HepG2 (cell line): ENCODE measurements at regions not wholly inside any gene's neighbourhood (a gene's known extent, or its start where the extent isn't known, plus 50 kb on each side); places are given as distances from the start of the nearest gene placed in this dataset.

ENCODE experiments used
- ATAC-seq: fragments of 200-7000 bp; cut with Tn5 transposase; 3 replicates; pipeline ENCODE4 v1.9.1; 2020; ENCODE audit warnings: mild to moderate bottlenecking, moderate library complexity
- BruUV-seq: library from RNA; stranded (reverse); fragments of 400-500 nt; replicated peaks from 2 replicates; lab custom pipeline; 2021; lab: Mats Ljungman, UMichigan
- CTCF ChIA-PET: fragments of 300-600 bp; formaldehyde crosslinking; extraction: SDS; loops from one replicate; lab custom pipeline; 2021; ENCODE audit warnings: low total read pairs, inconsistent platforms, low intra/inter-chr PET ratio; lab: Yijun Ruan, JAX
- POLR2A ChIA-PET: fragments of 350-600 bp; sonication (Branson Sonifier 250); formaldehyde crosslinking; loops from one replicate; lab custom pipeline; 2020; ENCODE audit warnings: antibody characterized with exemption, inconsistent platforms; lab: Yijun Ruan, JAX
- DNase-seq: peaks from one replicate; pipeline ENCODE4 v3.0.0-alpha.2; 2015; ENCODE audit warnings: low spot score
- FAIRE-seq: peaks from 3 replicates; lab custom pipeline; 2011; peaks lifted over from hg19 to GRCh38; lab: Jason Lieb, UNC
- H2AFZ ChIP-seq: one replicate; pipeline ENCODE4 v1.6.1; 2011; ENCODE audit warnings: low read length, inconsistent platforms
- H3K27ac ChIP-seq: fragments of 300-600 bp; 3 replicates; pipeline ENCODE4 v1.8.0; 2011; ENCODE audit warnings: mixed run types, mild to moderate bottlenecking, mixed read lengths, low read length, inconsistent platforms; ENCODE audit not compliant: insufficient read depth; ENCODE audit errors: extremely low read length
- H3K27me3 ChIP-seq, 2 experiments: fragments of 200-600 bp in 1 of 2; 2 replicates in 1 of 2; 3 replicates in 1 of 2; pipeline versions ENCODE4 v1.6.0 to v1.8.0; 2011; ENCODE audit warnings: low read length in 2 of 2, mild to moderate bottlenecking in 2 of 2, moderate library complexity in 2 of 2, inconsistent platforms in 1 of 2; ENCODE audit not compliant: insufficient read depth in 2 of 2, control insufficient read depth in 1 of 2
- H3K36me3 ChIP-seq, 2 experiments: fragments of 200-600 bp in 1 of 2; replicated peaks in 1 of 2; 2 replicates in 1 of 2; 3 replicates in 1 of 2; pipeline versions ENCODE4 v1.5.1 to v1.8.0; 2011; ENCODE audit warnings: low read length in 2 of 2, inconsistent platforms in 1 of 2; ENCODE audit not compliant: insufficient read depth in 2 of 2, control insufficient read depth in 1 of 2
- H3K4me1 ChIP-seq: 2 replicates; pipeline ENCODE4 v1.5.1; 2012; ENCODE audit warnings: low read length, inconsistent platforms; ENCODE audit not compliant: insufficient read depth
- H3K4me2 ChIP-seq: 2 replicates; pipeline ENCODE4 v1.6.0; 2011; ENCODE audit warnings: low read depth, low read length, inconsistent platforms
- H3K4me3 ChIP-seq, 3 experiments: fragments of 200-600 bp in 1 of 3; sonication (generic), shearing (Covaris generic) in 1 of 3; replicated peaks in 1 of 3; 2 replicates each; pipeline ENCODE4 v1.5.1; 2011 to 2016; ENCODE audit warnings: low read length in 3 of 3, inconsistent platforms in 2 of 3, low read depth in 2 of 3, mild to moderate bottlenecking in 2 of 3, control low read depth in 1 of 3, mixed read lengths in 1 of 3; ENCODE audit not compliant: insufficient read depth in 1 of 3
- H3K79me2 ChIP-seq: one replicate; pipeline ENCODE4 v1.6.1; 2011; ENCODE audit warnings: low read length, inconsistent platforms; ENCODE audit not compliant: insufficient read depth
- H3K9ac ChIP-seq: 2 replicates; pipeline ENCODE4 v1.6.0; 2011; ENCODE audit warnings: mild to moderate bottlenecking, low read depth, low read length, inconsistent platforms; ENCODE audit not compliant: insufficient read depth
- H3K9me3 ChIP-seq: 2 replicates; pipeline ENCODE4 v1.5.1; 2012; ENCODE audit warnings: mild to moderate bottlenecking, low read length
- H4K20me1 ChIP-seq: 2 replicates; pipeline ENCODE4 v1.6.0; 2011; ENCODE audit warnings: inconsistent platforms, mild to moderate bottlenecking, low read length, moderate library complexity; ENCODE audit not compliant: insufficient read depth
- KDM5A ChIP-seq: fragments of 200-600 bp; sonication (generic); IDR thresholded peaks from 2 replicates; pipeline ENCODE4 v1.7.0; 2018; ENCODE audit warnings: antibody characterized with exemption, mild to moderate bottlenecking, low read length, borderline replicate concordance
- MTF1 ChIP-seq: sonication (generic); formaldehyde crosslinking; IDR thresholded peaks from 2 replicates; pipeline ENCODE4 v1.5.0; 2020; ENCODE audit warnings: missing genetic modification reagents
- POLR2AphosphoS5 ChIP-seq: IDR thresholded peaks from 2 replicates; pipeline ENCODE4 v1.6.1; 2012; ENCODE audit warnings: low read depth, low read length
- SIX1 ChIP-seq: sonication (generic); formaldehyde crosslinking; IDR thresholded peaks from 2 replicates; pipeline ENCODE4 v1.4.0; 2020; ENCODE audit warnings: missing genetic modification reagents, borderline replicate concordance
- WIZ ChIP-seq: sonication (generic); formaldehyde crosslinking; IDR thresholded peaks from 2 replicates; pipeline ENCODE4 v1.5.1; 2020; ENCODE audit warnings: mild to moderate bottlenecking, missing genetic modification reagents
- ZNF251 ChIP-seq: sonication (generic); formaldehyde crosslinking; IDR thresholded peaks from 2 replicates; pipeline ENCODE4 v1.9.0; 2021; ENCODE audit warnings: mild to moderate bottlenecking, missing genetic modification reagents
- ZNF256 ChIP-seq: sonication (generic); formaldehyde crosslinking; conservative IDR thresholded peaks from 2 replicates; pipeline ENCODE4 v1.4.0; 2020; ENCODE audit warnings: missing genetic modification reagents
- WGBS: methylation state at CpG from one replicate; pipeline ENCODE4 v1.1.6; 2017; ENCODE audit warnings: low lambda C conversion rate; 5-methylcytosine and 5-hydroxymethylcytosine counted together
- in situ Hi-C: cut with HindIII; loops from 2 replicates; pipeline ENCODE4 v1.10.0; 2017; ENCODE audit warnings: low pct_unique_long_range_greater_than_20kb; ENCODE audit not compliant: extremely low pct_ligation_motif_present
- intact Hi-C: fragments of 100-400 bp; cut with micrococcal nuclease; formaldehyde crosslinking; loops from one replicate; pipeline ENCODE4 v1.10.0; 2022; ENCODE audit not compliant: unreplicated experiment
- TF ChIP-seq, protein P1 (sequence below): fragments of 450-650 bp; IDR thresholded peaks from 2 replicates; pipeline ENCODE4 v1.6.1; 2016
- TF ChIP-seq, protein P2 (sequence below): sonication (generic); formaldehyde crosslinking; IDR thresholded peaks from 2 replicates; pipeline ENCODE4 v1.5.0; 2020; ENCODE audit warnings: missing genetic modification reagents, mild to moderate bottlenecking, borderline replicate concordance

DNA sequence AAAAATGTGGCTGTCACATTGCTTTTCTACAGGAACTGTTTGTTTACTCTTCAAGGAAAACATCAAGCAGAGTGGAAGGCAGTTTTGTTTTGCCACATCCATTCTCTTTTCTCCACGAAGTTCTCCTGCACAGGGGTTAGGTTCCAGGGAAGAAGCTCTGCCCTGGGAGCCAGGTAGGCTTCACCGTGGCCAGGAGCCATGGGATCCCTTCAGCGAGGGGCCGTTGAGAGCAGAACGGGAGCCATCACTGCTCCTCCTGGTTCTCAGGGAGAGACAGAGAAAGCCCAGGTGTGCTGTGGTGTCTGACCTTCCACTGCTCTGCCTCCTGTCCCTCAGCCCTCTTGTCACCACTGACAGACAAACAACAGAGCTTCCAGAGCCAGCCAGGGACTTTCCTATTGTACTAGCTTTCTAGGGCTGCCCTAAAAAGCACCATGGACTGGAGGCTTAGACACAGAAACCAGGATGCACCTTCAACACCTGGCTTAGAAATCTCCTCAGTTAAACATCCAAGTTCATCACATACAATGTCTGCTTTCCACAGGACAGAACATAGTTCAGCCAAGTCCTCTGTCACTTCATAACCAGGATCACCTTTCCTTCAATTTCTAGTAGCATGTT, 75.6 kb upstream of the SLC22A23 start:
- Histone ChIP-seq H2AFZ (no peak overlapping the region), H3K36me3 (no peaks in the 10 kb centered on the region), H3K9ac (no peak overlapping the region), H3K27ac (no peak overlapping the region), H3K9me3 (no peaks in the 10 kb centered on the region), H3K79me2 (no peaks in the 10 kb centered on the region), H4K20me1 (no peaks in the 10 kb centered on the region), H3K4me1 (0 out of 2 replicates have a peak, but pooled peaks cover 3% of the 10 kb centered on the region), H3K4me2 (no peak overlapping the region), H3K4me3 (no peak overlapping the region), H3K27me3 (peaks cover 5 to 72% of the 10 kb centered on the region in 2 experiments; a peak in 3 of 5 replicates)
- WGBS, result 36% methylated on average over 5 of the region's 5 CpGs
- TF ChIP-seq ZNF256, result peak; percentile 92
- no peak for TF ChIP-seq KDM5A
- ChIA-PET CTCF (no interaction called here), POLR2A (no interaction called here)
- in situ Hi-C loops (no loop called here), intact Hi-C loops (no loop called here)
- DNase-seq (no peak), FAIRE-seq (no peak), ATAC-seq (no peak)
- no TSS peak for BruUV-seq

DNA sequence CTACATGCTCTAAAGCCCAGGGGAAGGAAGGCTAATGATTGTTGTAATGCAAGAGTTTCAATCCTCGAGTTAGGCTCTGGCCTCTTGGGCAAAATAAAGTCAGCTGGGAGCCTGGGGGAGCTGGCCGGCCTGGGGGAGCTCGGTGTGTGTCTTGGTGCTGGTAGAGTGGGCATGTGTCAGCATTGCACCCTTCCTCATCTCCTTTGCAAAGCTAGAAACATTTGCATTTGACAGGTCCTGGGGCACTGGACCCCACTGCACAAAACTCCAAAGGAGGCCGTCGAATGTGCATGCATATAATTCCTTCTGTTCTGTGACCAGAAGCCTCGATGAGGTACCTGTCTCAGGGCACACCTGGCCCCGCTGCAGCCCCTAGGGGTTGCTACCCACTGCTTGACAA, 74.6 kb upstream of the SLC22A23 start:
- H3K9me3 ChIP-seq, result no peaks in the 10 kb centered on the region
- no TSS peak for BruUV-seq
- H3K4me1 ChIP-seq, result 0 out of 2 replicates have a peak, but pooled peaks cover 12% of the 10 kb centered on the region
- DNase-seq, result no peak
- H2AFZ ChIP-seq, result no peak overlapping the region
- H3K36me3 ChIP-seq, result no peaks in the 10 kb centered on the region
- H3K79me2 ChIP-seq, result no peaks in the 10 kb centered on the region
- ChIA-PET POLR2A (no interaction called here), CTCF (no interaction called here)
- no peak for TF ChIP-seq WIZ (CRISPR knock-in tag)
- TF ChIP-seq SIX1 (CRISPR knock-in tag), result no peak
- TF ChIP-seq ZNF251 (CRISPR knock-in tag), result no peak
- no peak for TF ChIP-seq MTF1
- TF ChIP-seq POLR2AphosphoS5, result no peak
- TF ChIP-seq, protein P1, sequence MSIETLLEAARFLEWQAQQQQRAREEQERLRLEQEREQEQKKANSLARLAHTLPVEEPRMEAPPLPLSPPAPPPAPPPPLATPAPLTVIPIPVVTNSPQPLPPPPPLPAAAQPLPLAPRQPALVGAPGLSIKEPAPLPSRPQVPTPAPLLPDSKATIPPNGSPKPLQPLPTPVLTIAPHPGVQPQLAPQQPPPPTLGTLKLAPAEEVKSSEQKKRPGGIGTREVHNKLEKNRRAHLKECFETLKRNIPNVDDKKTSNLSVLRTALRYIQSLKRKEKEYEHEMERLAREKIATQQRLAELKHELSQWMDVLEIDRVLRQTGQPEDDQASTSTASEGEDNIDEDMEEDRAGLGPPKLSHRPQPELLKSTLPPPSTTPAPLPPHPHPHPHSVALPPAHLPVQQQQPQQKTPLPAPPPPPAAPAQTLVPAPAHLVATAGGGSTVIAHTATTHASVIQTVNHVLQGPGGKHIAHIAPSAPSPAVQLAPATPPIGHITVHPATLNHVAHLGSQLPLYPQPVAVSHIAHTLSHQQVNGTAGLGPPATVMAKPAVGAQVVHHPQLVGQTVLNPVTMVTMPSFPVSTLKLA, result no peak
- TF ChIP-seq, protein P2, sequence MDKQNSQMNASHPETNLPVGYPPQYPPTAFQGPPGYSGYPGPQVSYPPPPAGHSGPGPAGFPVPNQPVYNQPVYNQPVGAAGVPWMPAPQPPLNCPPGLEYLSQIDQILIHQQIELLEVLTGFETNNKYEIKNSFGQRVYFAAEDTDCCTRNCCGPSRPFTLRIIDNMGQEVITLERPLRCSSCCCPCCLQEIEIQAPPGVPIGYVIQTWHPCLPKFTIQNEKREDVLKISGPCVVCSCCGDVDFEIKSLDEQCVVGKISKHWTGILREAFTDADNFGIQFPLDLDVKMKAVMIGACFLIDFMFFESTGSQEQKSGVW (CRISPR knock-in tag), result no peak
- peaks cover 4 to 68% of the 10 kb centered on the region in 2 experiments; a peak in 3 of 5 replicates for H3K27me3 ChIP-seq
- intact Hi-C loops (no loop called here), in situ Hi-C loops (no loop called here)
- 21% methylated on average over 7 of the region's 7 CpGs for WGBS
- H3K27ac ChIP-seq, result no peak overlapping the region
- H3K4me3 ChIP-seq, result no peak overlapping the region
- no peak overlapping the region for H3K4me2 ChIP-seq
- ATAC-seq, result no peak
- H4K20me1 ChIP-seq, result no peaks in the 10 kb centered on the region
- no peak for FAIRE-seq
- no peak overlapping the region for H3K9ac ChIP-seq
